SK-N-SH treated with all-trans-retinoic acid at 6 μM for 48 hours (cell line): ENCODE measurements at regions not wholly inside any gene's neighbourhood (a gene's known extent, or its start where the extent isn't known, plus 50 kb on each side); places are given as distances from the start of the nearest gene placed in this dataset.

Experiments
- ARNTL ChIP-seq: fragments of 450-650 bp; formaldehyde crosslinking; IDR thresholded peaks from 2 replicates; pipeline ENCODE4 v1.5.0; 2020; ENCODE audit warnings: low read depth, mild to moderate bottlenecking, moderate library complexity, borderline replicate concordance
- BACH2 ChIP-seq: fragments of 250-450 bp; sonication (Bioruptor Pico); IDR thresholded peaks from 2 replicates; pipeline ENCODE4 v1.9.0; 2021; ENCODE audit warnings: mild to moderate bottlenecking, borderline replicate concordance
- CREB5 ChIP-seq: fragments of 250-450 bp; sonication (Bioruptor Pico); IDR thresholded peaks from 2 replicates; pipeline ENCODE4 v1.5.1; 2020; ENCODE audit warnings: low read depth, mild to moderate bottlenecking, moderate library complexity
- CSRNP3 ChIP-seq: fragments of 250-450 bp; sonication (Bioruptor Pico); IDR thresholded peaks from 2 replicates; pipeline ENCODE4 v1.5.1; 2021; ENCODE audit warnings: mild to moderate bottlenecking, moderate library complexity
- ISL1 ChIP-seq: fragments of 250-450 bp; sonication (Bioruptor Pico); IDR thresholded peaks from 2 replicates; pipeline ENCODE4 v2.1.2; 2022; ENCODE audit warnings: mild to moderate bottlenecking, moderate library complexity
- OSR1 ChIP-seq: fragments of 250-450 bp; sonication (Bioruptor Pico); IDR thresholded peaks from 2 replicates; pipeline ENCODE4 v1.8.0; 2022; ENCODE audit warnings: moderate library complexity, mild to moderate bottlenecking, inconsistent platforms
- PATZ1 ChIP-seq: fragments of 250-450 bp; sonication (Bioruptor Pico); IDR thresholded peaks from 2 replicates; pipeline ENCODE4 v1.8.0; 2020; ENCODE audit warnings: mild to moderate bottlenecking, moderate library complexity, borderline replicate concordance
- TCF4 ChIP-seq: fragments of 250-450 bp; sonication (Bioruptor Pico); IDR thresholded peaks from 2 replicates; pipeline ENCODE4 v1.8.0; 2021; ENCODE audit warnings: mild to moderate bottlenecking, moderate library complexity, borderline replicate concordance
- ZFP3 ChIP-seq: fragments of 250-450 bp; sonication (Bioruptor Pico); IDR thresholded peaks from 2 replicates; pipeline ENCODE4 v1.5.0; 2020; ENCODE audit warnings: mild to moderate bottlenecking, moderate library complexity
- ZFP30 ChIP-seq: fragments of 450-650 bp; formaldehyde crosslinking; IDR thresholded peaks from 2 replicates; pipeline ENCODE4 v1.5.0; 2022; ENCODE audit warnings: mild to moderate bottlenecking, moderate library complexity
- ZNF565 ChIP-seq: fragments of 450-650 bp; formaldehyde crosslinking; conservative IDR thresholded peaks from 2 replicates; pipeline ENCODE4 v1.5.0; 2020; ENCODE audit warnings: low read depth, mild to moderate bottlenecking, moderate library complexity
- ZNF70 ChIP-seq: fragments of 450-650 bp; formaldehyde crosslinking; IDR thresholded peaks from 2 replicates; pipeline ENCODE4 v1.5.0; 2020; ENCODE audit warnings: mild to moderate bottlenecking, moderate library complexity

GRCh38 chr7:85897967-85898366 lies 711.1 kb upstream of the SEMA3D start:
- TF ChIP-seq PATZ1 (no peak), BACH2 (CRISPR knock-in tag) (no peak), CREB5 (CRISPR knock-in tag) (no peak), ZFP30 (CRISPR knock-in tag) (no peak), ZNF565 (CRISPR knock-in tag) (no peak), ARNTL (CRISPR knock-in tag) (no peak), CSRNP3 (CRISPR knock-in tag) (no peak), OSR1 (CRISPR knock-in tag) (no peak), TCF4 (CRISPR knock-in tag) (no peak), ZNF70 (no peak), ISL1 (CRISPR knock-in tag) (no peak), ZFP3 (CRISPR knock-in tag) (no peak)
